C4-2B (cell line): ENCODE measurements at regions not wholly inside any gene's neighbourhood (a gene's known extent, or its start where the extent isn't known, plus 50 kb on each side); places are given as distances from the start of the nearest gene placed in this dataset.

Experiments used
- ZFX ChIP-seq: fragments of 450-650 bp; IDR thresholded peaks from 2 replicates; pipeline ENCODE4 v1.6.1; 2017
- TF ChIP-seq, protein P1 (sequence below): fragments of 450-650 bp; conservative IDR thresholded peaks from 2 replicates; pipeline ENCODE4 v1.5.1; 2017; ENCODE audit warnings: mild to moderate bottlenecking

DNA sequence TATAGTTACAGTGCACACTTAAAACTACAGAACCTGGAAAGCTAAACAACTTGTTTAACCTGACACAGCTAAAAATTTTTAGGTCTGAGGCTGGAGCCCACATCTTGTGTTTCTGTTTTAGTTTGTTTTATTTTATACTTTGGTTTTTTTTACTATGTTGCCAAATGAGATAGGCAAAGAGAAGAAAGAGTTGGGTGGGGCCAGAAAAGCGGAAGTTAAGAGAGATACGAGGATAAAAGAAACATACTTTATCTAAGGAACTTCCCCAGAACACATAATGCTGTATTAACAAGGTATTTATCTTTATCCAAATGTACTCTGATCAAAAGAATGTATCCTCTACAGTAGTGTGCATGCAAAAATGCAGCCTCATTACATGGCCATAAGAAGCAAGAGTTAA, 1145.7 kb downstream of the EPHA3 start:
- TF ChIP-seq, protein P1, sequence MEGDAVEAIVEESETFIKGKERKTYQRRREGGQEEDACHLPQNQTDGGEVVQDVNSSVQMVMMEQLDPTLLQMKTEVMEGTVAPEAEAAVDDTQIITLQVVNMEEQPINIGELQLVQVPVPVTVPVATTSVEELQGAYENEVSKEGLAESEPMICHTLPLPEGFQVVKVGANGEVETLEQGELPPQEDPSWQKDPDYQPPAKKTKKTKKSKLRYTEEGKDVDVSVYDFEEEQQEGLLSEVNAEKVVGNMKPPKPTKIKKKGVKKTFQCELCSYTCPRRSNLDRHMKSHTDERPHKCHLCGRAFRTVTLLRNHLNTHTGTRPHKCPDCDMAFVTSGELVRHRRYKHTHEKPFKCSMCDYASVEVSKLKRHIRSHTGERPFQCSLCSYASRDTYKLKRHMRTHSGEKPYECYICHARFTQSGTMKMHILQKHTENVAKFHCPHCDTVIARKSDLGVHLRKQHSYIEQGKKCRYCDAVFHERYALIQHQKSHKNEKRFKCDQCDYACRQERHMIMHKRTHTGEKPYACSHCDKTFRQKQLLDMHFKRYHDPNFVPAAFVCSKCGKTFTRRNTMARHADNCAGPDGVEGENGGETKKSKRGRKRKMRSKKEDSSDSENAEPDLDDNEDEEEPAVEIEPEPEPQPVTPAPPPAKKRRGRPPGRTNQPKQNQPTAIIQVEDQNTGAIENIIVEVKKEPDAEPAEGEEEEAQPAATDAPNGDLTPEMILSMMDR = no peak
- no peak for TF ChIP-seq ZFX
